Heart left ventricle (tissue), 16 donors: ENCODE measurements at regions not wholly inside any gene's neighbourhood (a gene's known extent, or its start where the extent isn't known, plus 50 kb on each side); places are given as distances from the start of the nearest gene placed in this dataset.
A peak's percentile ranks its signal among the peaks of the same experiment; 100 is the strongest.
"Not testable (repeated sequence)": the region's sequence is repeated elsewhere in the genome, so short reads cannot be mapped to it uniquely, and the experiment has no call there.

Experiments
- ATAC-seq, 4 donors: fragments of 200-7000 bp; cut with Tn5 transposase; one replicate each; pipeline ENCODE4 v1.9.1; 2020 to 2022; ENCODE audit warnings: moderate library complexity in 4 of 4, mild to moderate bottlenecking in 3 of 4, moderate number of reproducible peaks in 1 of 4
- DNase-seq, 5 donors: peaks; one replicate each; pipeline ENCODE4 v3.0.0-alpha.2; 2020
- H3K27ac ChIP-seq, 12 donors: fragments of 200-600 bp; sonication (generic) in 4 of 12; one replicate each; pipeline versions ENCODE4 v1.5.0 to v1.8.0; 2016 to 2022; ENCODE audit warnings: mild to moderate bottlenecking in 2 of 12
- H3K27me3 ChIP-seq, 9 donors: fragments of 200-600 bp; sonication (generic) in 2 of 9; one replicate each; pipeline versions ENCODE4 v1.5.1 to v1.8.0; 2016 to 2022; ENCODE audit warnings: mild to moderate bottlenecking in 3 of 9
- H3K36me3 ChIP-seq, 9 donors: fragments of 200-600 bp; sonication (generic) in 2 of 9; one replicate each; pipeline versions ENCODE4 v1.5.0 to v1.8.0; 2018 to 2022; ENCODE audit warnings: mild to moderate bottlenecking in 2 of 9
- H3K4me1 ChIP-seq, 12 donors: fragments of 200-600 bp; sonication (generic) in 4 of 12; one replicate each; pipeline versions ENCODE4 v1.5.0 to v1.8.0; 2016 to 2022; ENCODE audit warnings: mild to moderate bottlenecking in 3 of 12
- H3K4me3 ChIP-seq, 12 donors: fragments of 200-600 bp; sonication (generic) in 4 of 12; one replicate each; pipeline versions ENCODE4 v1.5.0 to v1.8.0; 2017 to 2022; ENCODE audit warnings: mild to moderate bottlenecking in 9 of 12, moderate library complexity in 4 of 12
- H3K9me3 ChIP-seq, 12 donors: fragments of 200-600 bp; sonication (generic) in 4 of 12; one replicate each; pipeline versions ENCODE4 v1.5.0 to v1.8.0; 2016 to 2022; ENCODE audit warnings: mild to moderate bottlenecking in 1 of 12
- CTCF ChIP-seq, 12 donors: fragments of 200-600 bp; sonication (generic) in 4 of 12; IDR thresholded peaks; one replicate each; pipeline versions ENCODE4 v1.5.0 to v1.8.0; 2018 to 2022; ENCODE audit warnings: antibody characterized with exemption in 12 of 12, mild to moderate bottlenecking in 5 of 12
- POLR2A ChIP-seq, 2 donors: fragments of 450-650 bp; IDR thresholded peaks; one replicate each; pipeline ENCODE4 v1.6.1; 2017; ENCODE audit warnings: antibody characterized with exemption in 2 of 2, mild to moderate bottlenecking in 2 of 2, moderate library complexity in 2 of 2
- WGBS, 4 donors: extraction: QIAGEN DNeasy Blood & Tissue Kit in 2 of 4; methylation state at CpG; one replicate each; pipeline versions ENCODE4 v1.1.5 to v1.1.7; 2013 to 2018; 5-methylcytosine and 5-hydroxymethylcytosine counted together
- intact Hi-C, 10 donors: fragments of 100-400 bp; cut with DNase I; formaldehyde crosslinking; loops; one replicate each; pipeline versions ENCODE4 v1.11.1 to v1.14.2; 2022
- donor health status: ischemic (EF 13 %, LVEDD 7.1; RV severe dilation, severe dysfunction).
- donor health status: healthy with polysubstance abuse.
- donor health status: DM: no; HTN: yes; CAD: no.
- donor health status: DM: no; HTN: no; CAD: no.
- donor health status: ischemic (EF 25% LVEDD 6.9; RV normal size, moderate dysfunction).
- donor health status: ischemic (EF 25% LVEDD 5.7; RV mildly dilated, moderate dysfunction).
- donor health status: healthy.
- donor health status: DM: yes; HTN: yes; CAD: no.
- donor health status: ischemic (EF 35%, LVEDD 5.7; RV mildly dilated, moderate dysfunction).
- donor health status: nonischemic (EF 11% LVEDD 7.7; RV severe dilation, severe dysfunction).
- donor health status: DM: yes; HTN: yes; CAD: no.
- donor health status: PGD.
- donor health status: ischemic (EF 29% LVEDD 5.4; RV normal size, mild dysfunction).
- donor health status: nonischemic (EF 23%, LVEDD 6.1; RV moderate dilation, normal function).

GRCh38 chr7:81064426-81064825, 145.6 kb upstream of the SEMA3C start:
- no peaks in the 10 kb centered on the region for H3K36me3 ChIP-seq
- peaks cover 0 to 30% (median 2%) of the 10 kb centered on the region in 12 donors for H3K4me1 ChIP-seq
- peak overlapping the region in 1 of 12 donors; percentile 10 for H3K27ac ChIP-seq
- WGBS, 4 donors, result 65 to 81% (median 79%) methylated on average over 1 of the region's 1 CpG
- TF ChIP-seq CTCF (IDR thresholded peaks at IDR 0.05) (no peak), POLR2A (IDR thresholded peaks at IDR 0.05) (no peak)
- DNase-seq (no peak), ATAC-seq (peak in 2 of 4 donors; percentile 38 to 47)
- no peaks in the 10 kb centered on the region for H3K27me3 ChIP-seq
- no peak overlapping the region for H3K4me3 ChIP-seq
- intact Hi-C loops, result loop anchor here in 1 of 10 donors (10.0 kb wide), 1 partner anchor 340 kb away; no protein-coding TSS in a partner anchor
- no peaks in the 10 kb centered on the region for H3K9me3 ChIP-seq

GRCh38 chr7:81062755-81063154, 143.9 kb upstream of the SEMA3C start:
- TF ChIP-seq POLR2A (IDR thresholded peaks at IDR 0.05) (no peak), CTCF (IDR thresholded peaks at IDR 0.05) (no peak)
- ATAC-seq, result no peak
- intact Hi-C loops, result loop anchor here in 1 of 10 donors (10.0 kb wide), 1 partner anchor 338 kb away; no protein-coding TSS in a partner anchor
- H3K27ac ChIP-seq, result no peak overlapping the region
- 53 to 68% (median 55%) methylated on average over 2 of the region's 2 CpGs for WGBS, 4 donors
- DNase-seq, result no peak
- H3K4me1 ChIP-seq, result peaks cover 0 to 30% (median 2%) of the 10 kb centered on the region in 12 donors
- no peak overlapping the region for H3K4me3 ChIP-seq
- no peaks in the 10 kb centered on the region for H3K36me3 ChIP-seq
- H3K9me3 ChIP-seq, result no peaks in the 10 kb centered on the region
- no peaks in the 10 kb centered on the region for H3K27me3 ChIP-seq

GRCh38 chr7:81057469-81057868, 138.6 kb upstream of the SEMA3C start:
- DNase-seq, result not testable (repeated sequence)
- WGBS, 4 donors, result 90 to 93% (median 93%) methylated on average over 19 of the region's 19 CpGs

GRCh38 chr7:81053623-81054022, 134.8 kb upstream of the SEMA3C start:
- intact Hi-C loops, result no loop called here
- DNase-seq, result no peak
- H3K4me3 ChIP-seq, result no peak overlapping the region
- TF ChIP-seq CTCF (IDR thresholded peaks at IDR 0.05) (no peak), POLR2A (IDR thresholded peaks at IDR 0.05) (no peak)
- 48 to 70% (median 61%) methylated on average over 2 of the region's 2 CpGs for WGBS, 4 donors
- H3K9me3 ChIP-seq, result peaks cover 0 to 10% (median 0%) of the 10 kb centered on the region in 12 donors
- H3K4me1 ChIP-seq, result no peaks in the 10 kb centered on the region
- no peak for ATAC-seq
- no peak overlapping the region for H3K27ac ChIP-seq
- no peaks in the 10 kb centered on the region for H3K27me3 ChIP-seq
- no peaks in the 10 kb centered on the region for H3K36me3 ChIP-seq

More at GRCh38 chr7:81057469-81057868, 138.6 kb upstream of the SEMA3C start:
- H3K4me1 ChIP-seq, intact Hi-C loops, H3K27ac ChIP-seq, H3K36me3 ChIP-seq, H3K27me3 ChIP-seq, H3K4me3 ChIP-seq, ATAC-seq: not testable (repeated sequence)
- peaks cover 0 to 10% (median 0%) of the 10 kb centered on the region in 12 donors for H3K9me3 ChIP-seq

- Histone ChIP-seq H3K4me3 (no peak overlapping the region), H3K27ac (no peak overlapping the region), H3K4me1 (no peaks in the 10 kb centered on the region), H3K36me3 (no peaks in the 10 kb centered on the region), H3K27me3 (no peaks in the 10 kb centered on the region), H3K9me3 (peaks cover 0 to 18% (median 3%) of the 10 kb centered on the region in 12 donors)
- no peak for TF ChIP-seq POLR2A (IDR thresholded peaks at IDR 0.05)
- no peak for TF ChIP-seq CTCF (IDR thresholded peaks at IDR 0.05)
- intact Hi-C loops, result no loop called here
- WGBS, 4 donors, result 57 to 81% (median 75%) methylated on average over 3 of the region's 3 CpGs
- ATAC-seq, result no peak
- DNase-seq, result no peak
Measured at GRCh38 chr7:81051811-81052413, 133.1 kb upstream of the SEMA3C start.
